Liver (tissue), 8 donors: ENCODE measurements at regions not wholly inside any gene's neighbourhood (a gene's known extent, or its start where the extent isn't known, plus 50 kb on each side); places are given as distances from the start of the nearest gene placed in this dataset.

Experiments
- DNase-seq: peaks from one replicate; pipeline ENCODE4 v3.0.0-alpha.2; 2017; ENCODE audit warnings: low spot score
- H3K27ac ChIP-seq, 2 donors: one replicate each; pipeline ENCODE4 v1.7.0; 2013; ENCODE audit warnings: inconsistent platforms in 2 of 2, low read length in 2 of 2, control low read depth in 1 of 2, low read depth in 1 of 2, mild to moderate bottlenecking in 1 of 2
- H3K27me3 ChIP-seq, 4 donors: one replicate each; pipeline versions ENCODE4 v1.6.1 to v1.7.0; 2013; ENCODE audit warnings: low read length in 3 of 4, inconsistent platforms in 1 of 4, mild to moderate bottlenecking in 1 of 4, moderate library complexity in 1 of 4; ENCODE audit not compliant: control insufficient read depth in 4 of 4, insufficient read depth in 4 of 4
- H3K36me3 ChIP-seq, 4 donors: one replicate each; pipeline versions ENCODE4 v1.6.1 to v1.7.0; 2013; ENCODE audit warnings: low read length in 3 of 4, mild to moderate bottlenecking in 3 of 4, low read depth in 1 of 4, moderate library complexity in 1 of 4; ENCODE audit not compliant: control insufficient read depth in 4 of 4, insufficient read depth in 3 of 4
- H3K4me1 ChIP-seq, 4 donors: one replicate each; pipeline versions ENCODE4 v1.6.1 to v1.7.0; 2013; ENCODE audit warnings: low read length in 3 of 4, mild to moderate bottlenecking in 3 of 4, moderate library complexity in 1 of 4; ENCODE audit not compliant: control insufficient read depth in 4 of 4, insufficient read depth in 4 of 4
- H3K4me3 ChIP-seq, 3 donors: one replicate each; pipeline versions ENCODE4 v1.6.1 to v1.7.0; 2013; ENCODE audit warnings: low read length in 3 of 3, control low read depth in 1 of 3, low read depth in 1 of 3, mild to moderate bottlenecking in 1 of 3
- H3K9ac ChIP-seq, 2 donors: one replicate each; pipeline ENCODE4 v1.7.0; 2013; ENCODE audit warnings: low read length in 2 of 2, mild to moderate bottlenecking in 2 of 2, moderate library complexity in 2 of 2, control low read depth in 1 of 2, low read depth in 1 of 2
- H3K9me3 ChIP-seq, 4 donors: one replicate each; pipeline versions ENCODE4 v1.6.1 to v1.7.0; 2013; ENCODE audit warnings: low read length in 3 of 4; ENCODE audit not compliant: control insufficient read depth in 4 of 4
- ATF3 ChIP-seq: IDR thresholded peaks from 2 replicates; pipeline ENCODE4 v1.6.1; 2016; ENCODE audit warnings: antibody characterized with exemption
- EGR1 ChIP-seq, 2 donors: IDR thresholded peaks; 2 replicates each; pipeline ENCODE4 v1.6.1; 2016 to 2018; ENCODE audit warnings: antibody characterized with exemption in 2 of 2, low read depth in 2 of 2
- FOXA1 ChIP-seq: IDR thresholded peaks from 2 replicates; pipeline ENCODE4 v1.6.1; 2016; ENCODE audit warnings: antibody characterized with exemption
- FOXA2 ChIP-seq: IDR thresholded peaks from 2 replicates; pipeline ENCODE4 v1.6.1; 2016; ENCODE audit warnings: antibody characterized with exemption
- GABPA ChIP-seq, 2 donors: IDR thresholded peaks in 1 of 2; conservative IDR thresholded peaks in 1 of 2; 2 replicates each; pipeline ENCODE4 v1.6.1; 2016; ENCODE audit warnings: antibody characterized with exemption in 2 of 2, mild to moderate bottlenecking in 1 of 2, moderate library complexity in 1 of 2
- HNF4A ChIP-seq, 2 donors: conservative IDR thresholded peaks; 2 replicates each; pipeline ENCODE4 v1.6.1; 2016; ENCODE audit warnings: antibody characterized with exemption in 2 of 2, mild to moderate bottlenecking in 2 of 2
- HNF4G ChIP-seq: IDR thresholded peaks from 2 replicates; pipeline ENCODE4 v1.6.1; 2016; ENCODE audit warnings: antibody characterized with exemption
- JUND ChIP-seq, 2 donors: IDR thresholded peaks; 2 replicates each; pipeline ENCODE4 v1.6.1; 2016; ENCODE audit warnings: antibody characterized with exemption in 2 of 2
- NR2F2 ChIP-seq: IDR thresholded peaks from 2 replicates; pipeline ENCODE4 v1.6.1; 2016; ENCODE audit warnings: antibody characterized with exemption
- RAD21 ChIP-seq, 2 donors: IDR thresholded peaks; 2 replicates each; pipeline ENCODE4 v1.6.1; 2016; ENCODE audit warnings: antibody characterized with exemption in 2 of 2, mild to moderate bottlenecking in 2 of 2
- RXRA ChIP-seq, 2 donors: IDR thresholded peaks; 2 replicates each; pipeline ENCODE4 v1.6.1; 2017 to 2018; ENCODE audit warnings: antibody characterized with exemption in 2 of 2, mild to moderate bottlenecking in 1 of 2
- SP1 ChIP-seq: IDR thresholded peaks from 2 replicates; pipeline ENCODE4 v1.6.1; 2018; ENCODE audit warnings: antibody characterized with exemption, mild to moderate bottlenecking
- TAF1 ChIP-seq: conservative IDR thresholded peaks from 2 replicates; pipeline ENCODE4 v1.6.1; 2016; ENCODE audit warnings: antibody characterized with exemption, mild to moderate bottlenecking
- YY1 ChIP-seq: IDR thresholded peaks from 2 replicates; pipeline ENCODE4 v1.6.1; 2016; ENCODE audit warnings: antibody characterized with exemption, mild to moderate bottlenecking
- ZBTB33 ChIP-seq: IDR thresholded peaks from 2 replicates; pipeline ENCODE4 v1.6.1; 2016; ENCODE audit warnings: antibody characterized with exemption
- WGBS: extraction: QIAGEN DNeasy Blood & Tissue Kit; methylation state at CpG from one replicate; pipeline ENCODE4 v1.1.7; 2013; 5-methylcytosine and 5-hydroxymethylcytosine counted together
- TF ChIP-seq, protein P1 (sequence below): fragments of 150-350 bp; IDR thresholded peaks from 2 replicates; pipeline ENCODE4 v1.5.1; 2017; ENCODE audit warnings: improper control_type of control experiment, low read depth, low read length; ENCODE audit not compliant: missing input control
- TF ChIP-seq, protein P2 (sequence below): IDR thresholded peaks from 2 replicates; pipeline ENCODE4 v1.6.1; 2016; ENCODE audit warnings: antibody characterized with exemption
- TF ChIP-seq, protein P3 (sequence below): IDR thresholded peaks from 2 replicates; pipeline ENCODE4 v1.6.1; 2016; ENCODE audit warnings: antibody characterized with exemption, mild to moderate bottlenecking
- donor health status: healthy.
- donor health status: healthy.
- donor health status: healthy.
- donor health status: healthy.
- donor health status: healthy.

GRCh38 chr5:99940540-99940939 is 594.6 kb upstream of the FAM174A start:
- Histone ChIP-seq H3K27me3 (no peaks in the 10 kb centered on the region), H3K9ac (no peak overlapping the region), H3K36me3 (no peaks in the 10 kb centered on the region), H3K9me3 (no peaks in the 10 kb centered on the region), H3K27ac (no peak overlapping the region), H3K4me1 (no peaks in the 10 kb centered on the region), H3K4me3 (no peak overlapping the region)
- TF ChIP-seq, protein P1, sequence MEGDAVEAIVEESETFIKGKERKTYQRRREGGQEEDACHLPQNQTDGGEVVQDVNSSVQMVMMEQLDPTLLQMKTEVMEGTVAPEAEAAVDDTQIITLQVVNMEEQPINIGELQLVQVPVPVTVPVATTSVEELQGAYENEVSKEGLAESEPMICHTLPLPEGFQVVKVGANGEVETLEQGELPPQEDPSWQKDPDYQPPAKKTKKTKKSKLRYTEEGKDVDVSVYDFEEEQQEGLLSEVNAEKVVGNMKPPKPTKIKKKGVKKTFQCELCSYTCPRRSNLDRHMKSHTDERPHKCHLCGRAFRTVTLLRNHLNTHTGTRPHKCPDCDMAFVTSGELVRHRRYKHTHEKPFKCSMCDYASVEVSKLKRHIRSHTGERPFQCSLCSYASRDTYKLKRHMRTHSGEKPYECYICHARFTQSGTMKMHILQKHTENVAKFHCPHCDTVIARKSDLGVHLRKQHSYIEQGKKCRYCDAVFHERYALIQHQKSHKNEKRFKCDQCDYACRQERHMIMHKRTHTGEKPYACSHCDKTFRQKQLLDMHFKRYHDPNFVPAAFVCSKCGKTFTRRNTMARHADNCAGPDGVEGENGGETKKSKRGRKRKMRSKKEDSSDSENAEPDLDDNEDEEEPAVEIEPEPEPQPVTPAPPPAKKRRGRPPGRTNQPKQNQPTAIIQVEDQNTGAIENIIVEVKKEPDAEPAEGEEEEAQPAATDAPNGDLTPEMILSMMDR = no peak
- no peak for TF ChIP-seq FOXA1
- no peak for TF ChIP-seq ATF3
- TF ChIP-seq HNF4G = no peak
- no peak for TF ChIP-seq NR2F2
- DNase-seq = no peak

DNA sequence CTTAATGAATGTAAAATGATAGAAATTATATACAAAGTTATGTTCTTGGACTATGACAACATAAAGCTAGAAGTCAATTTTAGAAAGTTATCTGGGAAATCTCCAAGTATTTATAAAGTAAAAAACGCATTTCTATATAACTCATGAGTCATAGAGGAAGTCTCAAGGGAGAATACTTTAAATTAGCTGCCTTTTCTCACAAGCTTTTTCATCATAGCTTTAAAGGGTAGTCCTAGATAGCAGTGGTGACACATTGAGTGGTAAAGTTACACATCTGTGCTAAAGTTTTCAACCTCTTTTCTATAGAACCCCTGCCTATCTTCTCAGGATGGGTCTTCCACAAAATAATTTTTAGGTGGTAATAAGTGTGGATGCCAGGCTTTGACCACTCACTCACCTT is 598.3 kb upstream of the FAM174A start:
- H3K36me3 ChIP-seq = no peaks in the 10 kb centered on the region
- H3K27ac ChIP-seq = no peak overlapping the region
- WGBS = 3% methylated on average over 1 of the region's 1 CpG
- no peak overlapping the region for H3K9ac ChIP-seq
- DNase-seq = no peak
- no peaks in the 10 kb centered on the region for H3K9me3 ChIP-seq
- H3K27me3 ChIP-seq = no peaks in the 10 kb centered on the region
- TF ChIP-seq JUND (IDR thresholded peaks at IDR 0.05) (no peak), HNF4A (conservative IDR thresholded peaks at IDR 0.05) (no peak), YY1 (no peak), RXRA (IDR thresholded peaks at IDR 0.05) (no peak), NR2F2 (no peak), FOXA1 (no peak), SP1 (no peak), FOXA2 (no peak), HNF4G (no peak), EGR1 (IDR thresholded peaks at IDR 0.05; ENCODE audit: low read depth in 2 of 2) (no peak), GABPA (IDR thresholded peaks at IDR 0.05 in 1 of 2, conservative IDR thresholded peaks at IDR 0.05 in 1 of 2) (no peak), TAF1 (no peak), ATF3 (no peak), RAD21 (IDR thresholded peaks at IDR 0.05) (no peak), ZBTB33 (no peak)
- TF ChIP-seq, protein P2, sequence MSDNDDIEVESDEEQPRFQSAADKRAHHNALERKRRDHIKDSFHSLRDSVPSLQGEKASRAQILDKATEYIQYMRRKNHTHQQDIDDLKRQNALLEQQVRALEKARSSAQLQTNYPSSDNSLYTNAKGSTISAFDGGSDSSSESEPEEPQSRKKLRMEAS = no peak
- TF ChIP-seq, protein P1 = no peak
- TF ChIP-seq, protein P3, sequence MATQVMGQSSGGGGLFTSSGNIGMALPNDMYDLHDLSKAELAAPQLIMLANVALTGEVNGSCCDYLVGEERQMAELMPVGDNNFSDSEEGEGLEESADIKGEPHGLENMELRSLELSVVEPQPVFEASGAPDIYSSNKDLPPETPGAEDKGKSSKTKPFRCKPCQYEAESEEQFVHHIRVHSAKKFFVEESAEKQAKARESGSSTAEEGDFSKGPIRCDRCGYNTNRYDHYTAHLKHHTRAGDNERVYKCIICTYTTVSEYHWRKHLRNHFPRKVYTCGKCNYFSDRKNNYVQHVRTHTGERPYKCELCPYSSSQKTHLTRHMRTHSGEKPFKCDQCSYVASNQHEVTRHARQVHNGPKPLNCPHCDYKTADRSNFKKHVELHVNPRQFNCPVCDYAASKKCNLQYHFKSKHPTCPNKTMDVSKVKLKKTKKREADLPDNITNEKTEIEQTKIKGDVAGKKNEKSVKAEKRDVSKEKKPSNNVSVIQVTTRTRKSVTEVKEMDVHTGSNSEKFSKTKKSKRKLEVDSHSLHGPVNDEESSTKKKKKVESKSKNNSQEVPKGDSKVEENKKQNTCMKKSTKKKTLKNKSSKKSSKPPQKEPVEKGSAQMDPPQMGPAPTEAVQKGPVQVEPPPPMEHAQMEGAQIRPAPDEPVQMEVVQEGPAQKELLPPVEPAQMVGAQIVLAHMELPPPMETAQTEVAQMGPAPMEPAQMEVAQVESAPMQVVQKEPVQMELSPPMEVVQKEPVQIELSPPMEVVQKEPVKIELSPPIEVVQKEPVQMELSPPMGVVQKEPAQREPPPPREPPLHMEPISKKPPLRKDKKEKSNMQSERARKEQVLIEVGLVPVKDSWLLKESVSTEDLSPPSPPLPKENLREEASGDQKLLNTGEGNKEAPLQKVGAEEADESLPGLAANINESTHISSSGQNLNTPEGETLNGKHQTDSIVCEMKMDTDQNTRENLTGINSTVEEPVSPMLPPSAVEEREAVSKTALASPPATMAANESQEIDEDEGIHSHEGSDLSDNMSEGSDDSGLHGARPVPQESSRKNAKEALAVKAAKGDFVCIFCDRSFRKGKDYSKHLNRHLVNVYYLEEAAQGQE = no peak
- H3K4me1 ChIP-seq = no peaks in the 10 kb centered on the region
- H3K4me3 ChIP-seq = no peak overlapping the region
